ENCODE measurements at regions not wholly inside any gene's neighbourhood (a gene's known extent, or its start where the extent isn't known, plus 50 kb on each side); places are given as distances from the start of the nearest gene placed in this dataset.

DNA sequence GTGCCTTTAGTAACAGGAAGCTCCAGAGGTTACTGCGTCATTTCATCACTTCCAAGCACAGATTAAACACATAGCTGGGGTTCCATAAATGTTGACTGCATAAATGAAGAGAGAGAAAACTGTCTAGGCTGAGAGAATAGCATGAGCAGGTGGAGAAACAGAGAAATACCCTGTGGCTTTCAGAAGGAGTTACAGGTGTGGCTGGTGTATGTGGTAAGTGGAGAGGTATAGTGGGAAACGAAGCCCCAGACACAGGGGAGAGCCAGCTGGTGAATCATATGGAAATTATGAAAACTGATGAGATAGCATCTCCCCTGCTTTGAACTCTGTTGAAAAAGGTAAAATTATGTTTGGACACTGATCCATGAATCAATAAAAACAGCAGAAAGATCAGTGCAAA lies 807.4 kb upstream of the POU3F3 start:
- DNase-seq: no peak

DNA sequence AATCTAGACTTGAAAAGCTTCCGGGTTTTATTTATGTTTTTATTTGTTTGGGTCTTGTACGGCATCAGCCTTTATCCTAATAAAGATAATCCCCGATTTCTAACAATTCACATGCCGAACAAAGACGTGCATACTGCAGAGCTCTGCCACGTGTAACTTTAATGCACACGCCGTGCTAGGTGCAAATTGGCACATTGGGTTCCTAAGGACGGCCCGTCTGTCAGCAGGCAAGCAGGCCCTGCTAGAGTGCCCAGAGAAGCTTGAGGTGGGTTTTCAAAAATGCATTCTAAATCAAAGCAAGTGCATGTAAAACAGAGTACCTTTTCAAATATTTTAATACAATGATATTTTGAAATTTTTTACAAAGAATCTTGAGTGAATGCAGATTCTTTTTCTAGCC lies 806.4 kb upstream of the POU3F3 start:
- DNase-seq: no peak

DNA sequence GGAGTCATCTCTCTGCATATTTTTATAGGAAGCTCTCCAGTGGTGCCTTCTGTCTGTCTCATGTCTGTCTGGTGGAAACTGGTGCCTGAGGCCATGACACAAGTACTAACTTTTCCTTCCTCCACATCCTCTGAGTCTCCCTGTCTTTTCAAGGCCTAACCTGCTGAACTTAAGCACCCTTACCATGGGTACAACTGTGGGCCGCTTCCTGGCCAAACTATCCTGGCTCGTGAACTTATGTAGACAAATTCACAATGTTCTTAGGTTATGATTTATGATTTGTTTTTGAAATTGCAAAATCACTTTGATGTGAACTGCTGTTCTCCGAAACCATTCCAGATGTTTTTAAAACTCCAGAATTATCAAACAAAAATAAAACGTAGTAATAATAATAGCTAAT lies 804.5 kb upstream of the POU3F3 start:
- no peak for DNase-seq

DNA sequence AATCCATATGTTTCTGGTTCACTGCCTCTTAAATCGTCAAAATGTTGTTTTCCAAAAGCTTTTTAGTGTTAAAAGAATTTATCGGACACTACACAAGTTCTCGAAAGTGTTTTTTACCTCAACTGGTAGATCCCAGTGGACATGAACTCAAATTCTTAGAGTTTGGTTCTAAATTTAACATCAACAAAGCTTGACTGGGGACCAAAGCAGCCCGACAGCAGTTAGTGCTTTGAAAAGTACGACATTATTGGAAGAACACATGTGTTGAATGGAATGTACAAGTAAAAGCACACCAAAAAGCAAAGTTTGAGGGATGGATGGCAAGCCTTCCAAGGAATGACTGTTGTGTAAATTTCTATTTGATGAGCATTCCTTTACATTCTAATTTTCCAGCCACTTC lies 803.9 kb upstream of the POU3F3 start:
- DNase-seq: no peak

DNA sequence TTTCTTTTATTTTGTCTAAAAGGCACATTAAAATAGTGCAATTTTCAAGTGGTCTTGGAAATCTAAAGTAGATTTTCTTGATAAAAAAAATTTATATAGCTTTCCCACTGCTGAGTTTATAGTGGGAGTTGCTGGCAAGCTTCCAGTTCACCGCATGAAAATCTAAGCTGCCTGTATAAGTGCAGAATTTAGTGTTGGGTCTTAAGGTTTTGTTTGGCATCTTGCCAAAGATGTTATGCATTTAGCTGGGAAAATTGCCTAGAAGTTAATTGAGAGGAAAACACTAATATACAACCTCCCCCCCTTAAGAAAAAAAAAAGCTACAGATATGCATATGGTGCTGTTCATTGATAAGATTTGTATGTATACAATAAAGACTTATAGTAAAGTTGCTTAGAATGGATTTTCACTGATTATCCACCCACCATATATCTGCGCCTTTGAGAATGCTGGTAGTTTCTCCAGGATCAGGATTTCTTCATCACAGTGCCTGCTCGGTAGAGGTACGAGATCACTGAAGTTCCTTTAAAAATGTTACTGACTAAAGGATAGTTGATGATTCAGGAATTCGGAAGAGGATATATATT lies 803.2 kb upstream of the POU3F3 start:
- no peak for DNase-seq

DNA sequence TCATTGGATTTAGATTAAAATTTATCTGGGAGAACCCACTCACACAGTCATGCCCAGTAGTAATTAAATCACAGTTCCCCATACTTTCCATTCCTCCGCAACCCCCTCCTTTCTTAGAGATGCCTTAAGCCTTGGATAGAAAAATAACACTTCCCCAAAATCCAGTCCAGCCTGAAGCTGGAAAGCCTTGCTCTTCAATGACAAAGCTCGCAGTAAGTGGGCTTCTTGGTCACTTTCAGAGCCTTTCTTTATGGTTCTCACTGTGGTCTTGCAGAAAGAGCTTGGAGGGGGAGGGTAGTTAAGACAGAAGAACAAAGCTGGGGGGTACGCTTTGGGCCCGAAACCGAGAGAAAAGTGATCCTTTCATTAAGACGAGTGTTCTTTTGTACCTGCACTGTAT lies 802.1 kb upstream of the POU3F3 start:
- DNase-seq: no peak

DNA sequence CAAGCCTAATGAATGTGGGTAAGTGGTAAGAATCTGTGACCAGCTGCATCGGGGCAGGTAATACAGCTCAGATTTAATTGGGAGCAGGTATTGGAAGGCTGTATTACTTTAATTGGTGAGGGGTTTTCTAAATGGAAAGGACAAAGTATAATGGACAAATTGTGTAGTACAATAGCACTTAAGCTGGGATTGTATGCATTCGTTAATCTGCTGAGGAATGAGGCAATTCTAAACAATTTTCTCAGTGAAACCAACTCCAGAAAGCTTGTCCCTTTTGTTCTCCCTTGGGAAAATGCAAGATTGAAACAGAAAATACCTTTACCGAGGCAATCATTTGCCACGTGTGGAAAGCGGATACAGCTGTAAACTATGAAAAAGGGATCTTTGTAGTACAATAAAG lies 801.6 kb upstream of the POU3F3 start:
- no peak for DNase-seq

DNA sequence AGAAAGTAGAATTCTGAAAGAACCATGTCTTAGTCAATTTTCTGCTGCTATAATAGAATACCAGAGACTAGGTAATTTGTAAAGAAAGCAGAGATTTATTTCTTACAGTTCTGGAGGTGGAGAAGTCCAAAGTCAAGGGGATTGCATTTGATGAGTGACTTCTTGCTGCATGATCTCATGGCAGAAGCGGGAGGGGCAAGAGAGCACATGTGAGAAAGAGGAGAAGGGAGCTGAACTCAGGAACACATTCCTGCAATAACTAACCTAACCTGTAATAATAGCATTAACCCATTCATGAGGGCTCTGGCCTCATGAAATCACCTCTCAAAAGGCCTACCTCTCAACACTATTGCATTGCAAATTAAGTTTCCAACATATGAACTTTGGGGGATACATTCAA lies 797.5 kb upstream of the POU3F3 start:
- peak; percentile 78 for DNase-seq

DNA sequence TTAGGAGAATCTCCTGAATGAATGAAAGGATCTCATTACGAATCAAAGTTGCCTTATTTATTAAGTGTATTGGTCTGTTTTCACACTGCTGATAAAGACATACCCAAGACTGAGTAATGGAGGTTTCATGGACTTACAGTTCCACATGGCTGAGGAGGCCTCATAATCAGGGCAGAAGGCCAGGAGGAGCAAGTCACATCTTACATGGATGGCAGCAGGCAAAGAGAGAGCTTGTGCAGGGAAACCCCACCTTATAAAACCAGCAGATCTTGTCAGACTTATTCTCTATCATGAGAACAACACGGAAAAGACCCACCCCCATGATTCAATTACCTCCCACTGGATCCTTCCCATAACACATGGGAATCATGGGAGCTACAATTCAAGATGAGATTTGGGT lies 785.2 kb upstream of the POU3F3 start:
- no peak for DNase-seq

DNA sequence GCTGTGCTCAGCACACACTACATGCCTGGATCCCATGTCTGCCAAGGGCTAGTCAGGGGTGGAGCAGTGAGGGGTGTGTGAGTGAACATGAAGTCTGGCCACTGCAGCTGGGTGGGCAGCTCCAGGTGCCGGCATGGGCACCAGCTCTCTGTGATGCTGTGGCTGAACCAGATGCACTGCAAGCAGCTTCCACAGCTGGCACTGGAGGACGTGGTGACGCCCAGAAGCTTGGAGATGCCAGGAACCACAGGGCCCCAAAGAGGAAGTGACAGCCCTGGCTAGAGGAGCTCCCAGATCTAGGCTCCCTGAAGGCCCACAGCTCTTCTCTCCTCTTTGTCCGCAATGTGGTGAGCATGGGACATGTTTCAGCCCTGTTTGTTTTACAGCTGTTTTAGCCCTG lies 776.3 kb upstream of the POU3F3 start:
- DNase-seq: no peak

DNA sequence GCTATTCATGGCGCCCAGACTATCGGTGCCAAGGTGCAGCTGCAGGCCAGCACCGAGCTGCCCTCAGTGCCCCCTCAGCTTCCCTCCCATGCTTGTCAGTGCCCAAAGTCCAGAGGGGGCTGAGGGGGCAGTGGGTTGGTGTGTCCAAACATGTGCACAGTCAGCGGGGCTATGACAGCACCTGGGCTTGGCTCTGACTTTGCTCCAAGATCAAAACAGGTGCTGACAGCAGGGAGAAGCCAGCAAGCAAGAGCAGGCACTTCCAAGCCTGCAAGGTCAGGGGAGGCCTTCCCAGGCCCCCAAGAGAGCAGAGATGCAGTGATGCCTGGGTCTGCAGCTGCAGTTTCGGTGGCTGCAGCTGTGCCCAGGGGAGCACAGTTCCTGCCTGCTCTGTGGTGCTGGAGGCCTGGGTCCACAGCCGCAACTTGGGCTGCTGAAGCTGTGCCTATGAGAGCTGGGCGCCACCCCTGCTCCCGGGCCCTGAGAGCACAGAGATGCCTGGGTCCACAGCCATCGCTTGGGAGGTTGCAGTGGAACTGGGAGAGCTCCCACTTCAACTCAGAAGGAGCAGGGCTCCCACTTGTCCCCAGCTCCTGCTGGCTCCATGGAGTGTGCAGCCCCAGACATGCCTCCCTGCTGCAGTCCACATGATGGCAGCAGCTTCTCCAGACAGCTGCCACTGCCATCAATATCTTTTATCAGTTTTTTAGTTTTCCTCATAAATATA lies 775.3 kb upstream of the POU3F3 start:
- DNase-seq: no peak

DNA sequence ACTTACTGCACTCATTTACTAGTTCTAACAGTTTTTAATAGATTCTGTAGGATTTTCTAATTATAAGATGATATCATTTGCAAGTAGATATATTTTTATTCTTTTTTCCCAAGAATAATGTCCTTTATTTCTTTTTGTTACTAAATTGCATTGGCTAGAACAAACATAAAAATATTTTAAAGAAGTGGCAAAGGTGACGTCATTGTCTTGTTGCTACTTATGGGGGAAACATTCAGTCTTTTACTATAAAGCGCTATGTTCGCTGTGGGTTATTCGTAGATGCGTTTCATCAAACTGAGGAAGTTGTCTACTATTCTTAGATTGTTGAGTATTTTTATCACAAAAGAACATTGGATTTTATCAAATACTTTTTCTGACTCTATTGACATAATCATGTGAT lies 765.2 kb upstream of the POU3F3 start:
- DNase-seq: no peak

DNA sequence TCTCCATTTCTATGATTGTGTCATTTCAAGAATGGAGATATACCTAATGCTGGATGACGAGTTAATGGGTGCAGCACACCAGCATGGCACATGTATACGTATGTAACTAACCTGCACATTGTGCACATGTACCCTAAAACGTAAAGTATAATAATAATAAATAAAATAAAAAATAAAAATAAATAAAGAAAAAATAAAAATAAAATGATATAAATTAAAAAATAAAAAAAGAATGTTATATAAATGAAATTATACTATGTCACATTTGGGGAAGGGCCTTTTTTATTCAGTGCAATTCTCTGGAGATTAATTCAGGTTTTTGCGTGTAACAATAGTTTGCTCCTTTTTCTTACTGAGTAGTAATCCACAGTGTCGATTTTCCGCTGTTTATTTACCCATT lies 763.5 kb upstream of the POU3F3 start:
- no peak for DNase-seq

DNA sequence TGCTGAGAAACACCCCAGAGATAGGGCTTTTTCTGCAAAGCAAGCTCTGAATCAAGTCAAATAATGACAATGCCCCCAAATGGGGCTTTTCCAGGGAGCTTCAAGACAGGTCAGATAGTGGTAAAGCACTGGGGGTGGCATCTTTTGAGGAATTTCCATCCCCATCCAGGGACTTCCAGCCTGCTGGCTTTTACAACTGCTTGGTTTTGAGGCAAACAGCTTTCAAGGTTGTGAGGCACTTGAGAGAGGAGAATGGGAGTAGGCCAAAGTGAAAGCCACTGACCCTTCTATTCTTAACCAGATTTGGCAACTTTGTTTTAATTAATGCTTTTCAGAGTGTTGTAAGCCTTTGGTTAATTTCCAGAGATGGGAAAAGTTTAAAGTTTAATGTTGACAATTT lies 762.0 kb upstream of the POU3F3 start:
- no peak for DNase-seq

DNA sequence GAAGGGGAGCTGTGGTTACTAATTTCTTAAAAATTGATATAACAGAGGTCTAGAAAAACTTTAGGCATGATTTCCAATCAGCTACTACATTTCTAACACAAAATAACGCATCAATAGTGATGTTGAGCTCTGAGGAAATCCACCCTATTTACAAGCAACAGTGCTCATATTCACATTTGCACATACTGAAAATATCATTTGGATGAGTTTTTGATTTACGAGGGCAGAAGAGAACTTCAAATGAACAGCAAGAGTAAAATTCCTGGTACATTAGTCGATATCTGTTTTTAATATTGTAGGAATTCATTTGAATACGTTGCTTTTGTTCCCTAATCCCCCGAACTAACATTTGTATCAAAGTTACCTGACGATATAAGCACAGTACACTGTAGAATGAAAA lies 761.0 kb upstream of the POU3F3 start:
- no peak for DNase-seq

DNA sequence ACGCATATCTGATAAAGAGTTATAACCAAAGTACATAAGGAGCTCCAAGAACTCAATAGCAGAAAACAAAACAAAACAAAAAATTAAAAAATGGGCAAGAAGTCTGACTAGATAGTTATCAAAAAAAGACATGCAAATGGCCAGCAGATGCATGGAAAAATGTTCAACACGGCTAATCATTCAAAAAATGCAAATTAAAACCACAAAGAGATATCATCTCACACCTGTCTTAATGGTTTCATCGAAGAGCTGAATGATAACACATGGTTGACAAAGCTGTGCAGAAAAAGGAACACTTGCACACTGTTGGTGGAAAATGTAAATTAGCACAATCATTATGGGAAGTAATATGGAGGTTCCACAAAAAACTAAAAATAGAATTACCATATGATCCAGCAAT lies 751.3 kb upstream of the POU3F3 start:
- no peak for DNase-seq

DNA sequence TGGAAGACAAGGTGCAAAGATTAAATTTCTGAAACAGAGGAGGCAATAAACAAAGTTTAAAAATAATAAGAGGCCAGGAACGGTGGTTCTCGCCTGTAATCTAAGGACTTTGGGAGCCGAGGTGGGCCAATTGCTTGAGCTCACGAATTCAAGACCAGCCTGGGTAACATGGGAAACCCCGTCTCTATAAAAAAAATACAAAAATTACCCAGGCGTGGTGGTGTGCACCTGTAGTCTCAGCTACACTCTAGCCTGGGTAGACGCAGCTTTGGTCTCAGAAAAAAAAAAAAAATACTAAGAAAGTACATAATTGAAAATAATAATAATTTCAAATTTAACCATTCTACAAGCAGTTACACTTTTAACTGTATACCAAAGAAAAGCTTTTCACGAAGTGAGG lies 744.6 kb upstream of the POU3F3 start:
- DNase-seq: no peak

DNA sequence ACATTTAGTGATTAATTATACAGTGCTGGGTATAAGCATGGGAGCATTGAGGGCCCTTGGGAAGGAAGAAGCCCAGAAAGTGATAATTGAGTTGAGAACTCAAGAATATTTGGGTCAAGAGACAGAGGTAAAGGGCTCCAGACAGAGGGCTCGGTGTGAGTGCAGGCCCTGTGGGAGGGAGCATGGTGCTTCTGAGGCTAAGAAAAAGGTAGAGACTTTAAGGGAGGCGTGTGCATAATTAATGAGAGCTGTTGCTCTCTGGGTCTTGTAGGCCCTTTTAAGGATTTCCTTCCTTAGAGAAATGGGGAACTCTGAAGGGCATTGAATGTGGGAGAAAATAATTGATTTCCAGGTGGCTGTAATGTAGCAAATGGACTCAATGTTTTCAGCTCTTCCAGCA lies 735.0 kb upstream of the POU3F3 start:
- no peak for DNase-seq

DNA sequence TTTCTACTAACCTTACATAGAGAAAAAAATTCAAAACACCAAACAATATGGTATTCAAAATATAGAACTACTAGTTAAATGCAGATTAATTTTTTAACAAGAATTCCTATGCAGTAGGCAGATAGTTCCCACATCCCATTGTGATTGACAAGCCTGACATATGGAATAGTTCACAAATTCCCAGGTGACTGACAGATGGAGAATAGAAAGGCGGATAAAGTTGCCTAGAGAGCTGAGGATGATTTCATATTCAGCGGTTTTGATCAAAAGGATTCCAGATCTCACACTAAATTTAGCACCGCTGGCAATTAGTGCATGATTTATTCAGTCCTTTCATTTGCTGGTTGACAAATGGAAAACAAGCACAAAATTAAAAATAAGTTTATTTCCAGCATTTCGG lies 733.7 kb upstream of the POU3F3 start:
- DNase-seq: no peak

DNA sequence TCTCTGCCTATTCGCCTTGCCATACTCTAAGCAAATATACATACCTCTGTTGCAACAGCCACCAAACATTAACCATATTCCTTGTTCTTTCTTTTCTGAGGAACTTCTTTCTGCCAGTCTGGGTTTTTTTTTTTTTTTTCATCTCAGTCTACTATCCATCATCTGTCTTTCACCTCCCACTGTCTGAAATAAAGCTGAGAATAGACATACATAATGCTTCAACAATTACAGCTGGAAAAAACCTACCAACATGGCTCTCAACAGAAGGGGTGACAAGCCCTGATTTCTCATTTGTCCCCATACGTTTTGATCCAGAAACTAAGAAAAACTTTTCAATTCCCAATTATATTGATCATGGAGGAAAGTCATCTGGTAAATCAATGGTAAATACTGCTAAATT lies 728.8 kb upstream of the POU3F3 start:
- no peak for DNase-seq

DNA sequence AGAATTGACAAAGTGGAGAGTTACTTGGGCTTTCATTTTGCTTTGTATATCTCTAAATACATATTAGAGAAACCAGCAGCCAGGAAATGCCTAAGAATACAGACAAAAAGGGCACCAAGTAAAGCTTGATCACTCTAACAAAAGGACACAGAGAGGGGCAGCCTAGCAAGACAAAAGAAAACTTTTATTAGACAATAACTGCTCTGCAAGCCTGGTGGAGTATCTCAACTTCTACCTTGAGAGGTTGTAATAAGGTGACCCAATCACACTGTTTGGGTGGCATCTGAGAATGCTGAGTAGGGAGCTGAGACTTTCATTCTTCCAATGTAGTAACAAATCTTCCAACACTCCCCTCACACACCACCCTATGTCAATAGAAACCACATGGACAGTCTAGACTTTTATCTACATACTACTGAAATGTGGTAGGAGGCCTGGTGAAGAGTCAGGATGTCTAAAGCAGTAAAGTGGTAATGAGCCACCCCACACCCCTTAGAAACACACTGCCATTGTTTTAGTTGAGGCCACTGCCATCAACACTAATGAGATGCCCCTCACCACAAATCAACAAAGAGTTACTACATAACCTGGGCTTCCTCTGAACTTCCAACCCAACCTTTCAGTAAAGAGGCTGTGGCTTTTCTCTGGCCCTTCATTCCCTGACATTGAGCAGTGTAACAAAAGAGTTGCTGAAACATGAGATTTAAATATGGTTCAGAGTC lies 726.7 kb upstream of the POU3F3 start:
- DNase-seq: no peak

DNA sequence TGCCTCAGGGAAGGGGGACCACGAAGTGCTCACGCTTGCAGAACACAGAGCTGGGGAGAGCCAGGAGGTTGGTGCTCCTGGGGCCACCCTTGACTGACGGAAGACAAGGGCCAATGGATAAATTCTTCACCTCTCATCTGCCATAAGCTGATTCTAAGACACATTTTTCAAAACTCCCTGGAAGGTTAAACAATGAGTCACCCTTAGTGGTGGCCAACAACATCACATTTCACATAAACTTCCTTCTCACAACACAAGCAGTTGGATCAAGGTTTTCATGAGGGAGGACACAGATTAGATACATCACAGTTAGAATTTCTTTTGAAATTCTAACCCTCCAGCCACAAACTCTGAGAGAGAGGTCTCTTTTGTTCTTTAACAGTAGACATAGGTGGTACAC lies 713.6 kb upstream of the POU3F3 start:
- no peak for DNase-seq

DNA sequence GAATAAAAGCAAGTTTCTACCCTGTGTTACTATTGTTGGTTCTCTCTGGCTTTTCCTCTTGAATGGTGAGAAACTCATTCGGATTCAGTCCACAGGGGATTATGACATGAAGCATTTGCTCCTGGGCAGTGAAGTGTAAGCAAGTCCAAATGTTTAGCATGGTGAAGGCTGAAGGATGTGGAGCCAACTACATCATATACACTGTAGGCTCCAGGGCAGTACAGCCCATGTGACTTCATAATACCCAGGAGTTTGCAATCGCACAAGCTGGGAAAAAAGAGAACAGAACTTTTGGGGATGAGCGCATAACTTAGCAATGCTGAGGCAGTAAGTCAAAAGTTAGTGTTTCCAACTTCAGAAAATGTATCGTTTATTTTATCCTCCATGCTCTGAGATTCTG lies 695.7 kb upstream of the POU3F3 start:
- no peak for DNase-seq

DNA sequence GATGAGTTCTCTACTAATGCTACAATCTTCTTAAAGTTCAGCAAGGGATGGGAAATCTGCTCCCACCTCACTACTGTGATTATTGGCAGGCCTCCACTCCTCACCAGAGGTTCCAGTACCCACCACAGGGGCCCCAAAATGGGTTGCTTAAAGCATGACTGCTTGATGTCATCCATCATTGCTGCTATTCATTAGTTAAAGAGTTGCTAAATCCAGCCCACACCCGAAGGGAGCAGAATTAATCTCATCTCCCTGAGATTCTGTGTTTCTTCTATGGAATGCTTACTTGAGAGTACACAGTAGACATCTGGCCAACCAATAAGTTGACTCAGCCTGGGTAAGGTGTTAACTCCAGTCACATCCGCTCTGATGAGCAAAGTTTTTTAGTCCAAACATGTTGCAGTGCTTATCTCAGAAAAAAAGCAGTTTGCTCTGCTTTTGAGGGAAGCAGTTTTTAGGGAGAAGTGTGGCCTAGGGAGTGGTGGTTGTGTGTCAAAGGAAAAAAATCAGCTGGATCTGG lies 690.2 kb upstream of the POU3F3 start:
- no peak for DNase-seq
